Esophagus (tissue), 2 donors: ENCODE measurements at regions not wholly inside any gene's neighbourhood (a gene's known extent, or its start where the extent isn't known, plus 50 kb on each side); places are given as distances from the start of the nearest gene placed in this dataset.

ENCODE experiments used
- H3K27ac ChIP-seq, 2 donors: one replicate each; pipeline ENCODE4 v1.5.1; 2013; ENCODE audit warnings: low read depth in 2 of 2, mild to moderate bottlenecking in 2 of 2, inconsistent platforms in 1 of 2, low read length in 1 of 2, moderate library complexity in 1 of 2
- H3K27me3 ChIP-seq, 2 donors: one replicate each; pipeline ENCODE4 v1.6.1; 2013; ENCODE audit warnings: low read length in 2 of 2, control low read depth in 1 of 2, mild to moderate bottlenecking in 1 of 2; ENCODE audit not compliant: insufficient read depth in 2 of 2, control insufficient read depth in 1 of 2
- H3K36me3 ChIP-seq, 2 donors: one replicate each; pipeline ENCODE4 v1.6.1; 2013; ENCODE audit warnings: low read length in 1 of 2; ENCODE audit not compliant: control insufficient read depth in 2 of 2, insufficient read depth in 2 of 2
- H3K4me1 ChIP-seq, 2 donors: one replicate each; pipeline ENCODE4 v1.6.1; 2013; ENCODE audit warnings: low read length in 1 of 2; ENCODE audit not compliant: control insufficient read depth in 2 of 2, insufficient read depth in 2 of 2
- H3K4me3 ChIP-seq, 2 donors: one replicate each; pipeline ENCODE4 v1.5.1; 2013; ENCODE audit warnings: low read length in 2 of 2, mild to moderate bottlenecking in 2 of 2, low read depth in 1 of 2, moderate library complexity in 1 of 2
- H3K9me3 ChIP-seq, 2 donors: one replicate each; pipeline ENCODE4 v1.6.1; 2013; ENCODE audit warnings: mild to moderate bottlenecking in 2 of 2, low read depth in 1 of 2, low read length in 1 of 2, moderate library complexity in 1 of 2; ENCODE audit not compliant: control insufficient read depth in 2 of 2, insufficient read depth in 1 of 2
- WGBS, 2 donors: extraction: QIAGEN DNeasy Blood & Tissue Kit; methylation state at CpG; one replicate each; pipeline ENCODE4 v1.1.7; 2013; 5-methylcytosine and 5-hydroxymethylcytosine counted together
- donor health status: healthy with polysubstance abuse.
- donor health status: Bipolar disorder and iron deficiency.

GRCh38 chr3:76387000-76387399 lies 601.7 kb upstream of the ZNF717 start:
- Histone ChIP-seq H3K9me3 (no peaks in the 10 kb centered on the region), H3K4me3 (no peak overlapping the region), H3K27me3 (no peaks in the 10 kb centered on the region), H3K27ac (no peak overlapping the region), H3K36me3 (no peaks in the 10 kb centered on the region), H3K4me1 (no peaks in the 10 kb centered on the region)
- WGBS, 2 donors = 59 to 63% methylated on average over 2 of the region's 2 CpGs

DNA sequence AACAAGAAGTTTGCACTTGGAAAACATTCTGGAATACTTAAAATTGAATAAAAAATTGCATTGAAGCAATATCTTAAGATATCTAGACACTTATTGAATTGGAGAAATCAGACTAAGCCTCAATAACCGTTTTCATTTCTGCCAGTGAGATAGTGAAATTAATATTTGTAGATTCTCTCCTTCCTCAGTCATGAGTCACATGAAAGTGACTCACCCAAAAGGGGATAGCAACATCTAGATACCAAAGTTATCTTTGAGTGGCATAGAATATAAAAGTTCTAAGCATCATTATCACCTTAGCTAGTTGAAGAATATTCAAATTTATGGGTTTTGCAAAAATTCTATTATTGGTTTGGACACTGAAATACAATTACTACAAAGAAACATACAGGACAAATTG lies 614.8 kb upstream of the ZNF717 start:
- H3K9me3 ChIP-seq = no peaks in the 10 kb centered on the region
- H3K27me3 ChIP-seq = no peaks in the 10 kb centered on the region
- H3K4me1 ChIP-seq = no peaks in the 10 kb centered on the region
- no peaks in the 10 kb centered on the region for H3K36me3 ChIP-seq
- WGBS, 2 donors = 52 to 68% methylated on average over 1 of the region's 1 CpG
- no peak overlapping the region for H3K27ac ChIP-seq
- no peak overlapping the region for H3K4me3 ChIP-seq

- Histone ChIP-seq H3K4me3 (no peak overlapping the region), H3K27me3 (no peaks in the 10 kb centered on the region), H3K36me3 (no peaks in the 10 kb centered on the region), H3K4me1 (no peaks in the 10 kb centered on the region), H3K9me3 (no peaks in the 10 kb centered on the region), H3K27ac (no peak overlapping the region)
- 47 to 48% methylated on average over 2 of the region's 2 CpGs for WGBS, 2 donors
Measured at GRCh38 chr3:76402926-76403325, 617.6 kb upstream of the ZNF717 start.

DNA sequence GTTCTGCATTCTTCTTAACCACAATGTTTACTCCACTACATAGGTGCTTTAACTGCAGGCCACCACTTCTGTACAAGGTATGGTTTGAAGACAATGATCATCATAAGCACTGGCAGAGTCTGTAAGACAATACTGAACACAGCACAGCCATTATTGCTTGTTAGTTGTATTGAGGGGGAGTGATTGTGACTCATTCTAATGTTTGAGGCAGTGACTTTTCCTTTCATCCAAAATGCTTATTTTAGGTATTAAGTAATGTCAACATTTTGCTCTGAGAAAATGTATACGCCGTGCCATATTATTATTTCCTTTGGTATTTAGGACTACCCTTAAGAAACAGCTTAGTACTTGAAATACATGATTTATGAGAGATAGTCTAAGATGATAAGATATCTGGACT lies 618.2 kb upstream of the ZNF717 start:
- WGBS, 2 donors = 28 to 46% methylated on average over 2 of the region's 2 CpGs
- H3K27me3 ChIP-seq = no peaks in the 10 kb centered on the region
- H3K36me3 ChIP-seq = no peaks in the 10 kb centered on the region
- H3K4me3 ChIP-seq = no peak overlapping the region
- H3K27ac ChIP-seq = no peak overlapping the region
- H3K9me3 ChIP-seq = no peaks in the 10 kb centered on the region
- H3K4me1 ChIP-seq = no peaks in the 10 kb centered on the region

GRCh38 chr3:76405196-76405595 lies 619.8 kb upstream of the ZNF717 start:
- H3K4me3 ChIP-seq = no peak overlapping the region
- H3K9me3 ChIP-seq = no peaks in the 10 kb centered on the region
- no peaks in the 10 kb centered on the region for H3K27me3 ChIP-seq
- WGBS, 2 donors = 92 to 94% methylated on average over 1 of the region's 1 CpG
- no peak overlapping the region for H3K27ac ChIP-seq
- H3K4me1 ChIP-seq = no peaks in the 10 kb centered on the region
- H3K36me3 ChIP-seq = no peaks in the 10 kb centered on the region

DNA sequence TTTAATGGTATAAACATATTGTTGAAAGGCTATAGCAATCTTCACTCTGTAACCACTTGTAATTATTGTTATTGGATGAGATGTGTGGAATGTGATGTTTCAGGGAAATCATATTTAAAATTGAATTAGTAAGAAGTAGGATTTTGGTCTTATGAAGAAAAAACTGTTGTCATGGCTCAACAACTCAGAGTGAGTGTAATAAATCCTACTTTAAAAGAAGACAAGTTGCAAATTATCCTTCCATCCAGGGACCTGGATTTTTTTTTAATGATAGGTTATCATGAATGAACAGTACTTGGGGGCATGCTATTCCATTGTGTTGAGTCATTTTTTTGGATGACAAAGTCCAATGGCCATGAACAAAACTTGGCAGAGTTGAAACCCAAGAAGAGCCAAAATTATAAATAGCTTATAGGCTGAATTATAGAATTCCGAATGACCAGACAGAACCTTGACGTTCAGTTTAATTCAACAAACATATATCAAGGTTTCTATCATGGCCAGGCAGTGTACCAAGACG lies 625.5 kb upstream of the ZNF717 start:
- H3K27ac ChIP-seq = no peak overlapping the region
- H3K4me3 ChIP-seq = no peak overlapping the region
- H3K4me1 ChIP-seq = no peaks in the 10 kb centered on the region
- WGBS, 2 donors = 31 to 47% methylated on average over 3 of the region's 3 CpGs
- H3K36me3 ChIP-seq = no peaks in the 10 kb centered on the region
- H3K9me3 ChIP-seq = no peaks in the 10 kb centered on the region
- H3K27me3 ChIP-seq = no peaks in the 10 kb centered on the region

DNA sequence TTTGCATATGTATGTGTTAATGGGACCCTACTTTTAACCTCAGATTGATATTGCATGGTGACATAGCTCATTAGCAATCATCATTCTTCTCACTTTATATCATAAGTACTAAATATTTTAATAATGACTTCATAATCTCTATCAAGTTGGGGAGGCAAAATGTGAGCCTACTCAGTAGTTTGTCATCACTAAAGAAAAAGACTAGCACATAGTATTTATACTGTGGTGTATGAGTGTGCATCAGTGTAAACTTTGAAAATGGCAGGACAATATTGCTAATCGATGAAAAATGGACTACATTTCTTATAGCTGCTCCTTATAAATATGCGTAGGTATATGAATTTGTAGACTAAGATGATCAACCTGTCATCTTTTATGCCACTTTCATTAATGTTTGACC lies 624.5 kb upstream of the ROBO2 start:
- no peak overlapping the region for H3K4me3 ChIP-seq
- H3K27ac ChIP-seq = no peak overlapping the region
- no peaks in the 10 kb centered on the region for H3K27me3 ChIP-seq
- WGBS, 2 donors = 72 to 88% methylated on average over 2 of the region's 2 CpGs
- H3K36me3 ChIP-seq = no peaks in the 10 kb centered on the region
- H3K4me1 ChIP-seq = no peaks in the 10 kb centered on the region
- H3K9me3 ChIP-seq = no peaks in the 10 kb centered on the region

- Histone ChIP-seq H3K27me3 (no peaks in the 10 kb centered on the region), H3K27ac (no peak overlapping the region), H3K4me3 (no peak overlapping the region), H3K4me1 (no peaks in the 10 kb centered on the region), H3K9me3 (no peaks in the 10 kb centered on the region), H3K36me3 (no peaks in the 10 kb centered on the region)
- WGBS, 2 donors = 49 to 64% methylated on average over 2 of the region's 2 CpGs
Measured at GRCh38 chr3:76429581-76430177, 610.2 kb upstream of the ROBO2 start.

DNA sequence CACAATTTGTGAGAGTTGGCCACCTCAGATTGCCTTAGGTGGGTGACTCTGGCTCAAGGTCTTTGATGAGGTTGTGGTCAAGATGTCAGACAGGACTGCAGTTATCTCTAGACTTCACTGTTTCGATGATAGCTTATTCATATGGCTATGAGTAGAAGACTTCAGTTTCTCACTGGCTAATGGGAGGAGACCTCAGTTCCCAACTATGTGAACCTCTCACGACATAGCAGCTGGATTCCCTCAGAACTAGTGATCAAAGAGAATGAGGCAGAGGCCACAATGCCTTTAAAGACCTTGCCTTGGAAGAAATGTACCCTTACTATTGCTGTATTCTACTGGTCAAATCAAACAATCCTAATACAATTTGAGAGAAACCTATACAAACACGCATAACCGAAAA lies 607.5 kb upstream of the ROBO2 start:
- Histone ChIP-seq H3K27ac (no peak overlapping the region), H3K4me3 (no peak overlapping the region), H3K27me3 (no peaks in the 10 kb centered on the region), H3K36me3 (no peaks in the 10 kb centered on the region), H3K9me3 (no peaks in the 10 kb centered on the region), H3K4me1 (no peaks in the 10 kb centered on the region)
- 69 to 71% methylated on average over 4 of the region's 4 CpGs for WGBS, 2 donors

DNA sequence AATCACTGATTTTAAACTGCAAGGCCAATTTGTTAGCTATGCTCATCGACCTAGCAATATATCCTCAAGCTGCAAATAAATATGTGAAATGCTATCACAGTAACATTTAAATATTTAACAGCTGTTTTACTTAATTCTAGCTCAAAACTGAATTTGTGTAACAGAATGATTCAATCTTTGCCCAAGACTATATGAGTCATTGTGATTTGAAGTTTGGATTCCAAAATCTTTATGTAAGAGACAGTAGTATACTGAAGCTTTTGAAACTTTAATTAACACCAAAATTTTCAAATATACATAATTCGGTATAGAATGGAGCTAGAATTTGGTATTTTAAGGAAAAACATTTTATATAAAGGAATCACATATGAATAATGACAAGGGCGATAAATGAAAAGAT lies 603.0 kb upstream of the ROBO2 start:
- Histone ChIP-seq H3K27ac (no peak overlapping the region), H3K9me3 (no peaks in the 10 kb centered on the region), H3K36me3 (no peaks in the 10 kb centered on the region), H3K27me3 (no peaks in the 10 kb centered on the region), H3K4me3 (no peak overlapping the region), H3K4me1 (no peaks in the 10 kb centered on the region)
- WGBS, 2 donors = 64 to 70% methylated on average over 3 of the region's 3 CpGs
